Activated T-helper 1 cell treated with anti-CD3 and anti-CD28 coated beads, Interleukin-2, amount 50 U/mL, for 16 hours (primary cell): ENCODE measurements at regions not wholly inside any gene's neighbourhood (a gene's known extent, or its start where the extent isn't known, plus 50 kb on each side); places are given as distances from the start of the nearest gene placed in this dataset.

Experiments used
- DNase-seq, 2 donors: peaks; one replicate each; pipeline ENCODE4 v3.0.0-alpha.2; 2020; ENCODE audit warnings: low read depth in 1 of 2, low spot score in 1 of 2

DNA sequence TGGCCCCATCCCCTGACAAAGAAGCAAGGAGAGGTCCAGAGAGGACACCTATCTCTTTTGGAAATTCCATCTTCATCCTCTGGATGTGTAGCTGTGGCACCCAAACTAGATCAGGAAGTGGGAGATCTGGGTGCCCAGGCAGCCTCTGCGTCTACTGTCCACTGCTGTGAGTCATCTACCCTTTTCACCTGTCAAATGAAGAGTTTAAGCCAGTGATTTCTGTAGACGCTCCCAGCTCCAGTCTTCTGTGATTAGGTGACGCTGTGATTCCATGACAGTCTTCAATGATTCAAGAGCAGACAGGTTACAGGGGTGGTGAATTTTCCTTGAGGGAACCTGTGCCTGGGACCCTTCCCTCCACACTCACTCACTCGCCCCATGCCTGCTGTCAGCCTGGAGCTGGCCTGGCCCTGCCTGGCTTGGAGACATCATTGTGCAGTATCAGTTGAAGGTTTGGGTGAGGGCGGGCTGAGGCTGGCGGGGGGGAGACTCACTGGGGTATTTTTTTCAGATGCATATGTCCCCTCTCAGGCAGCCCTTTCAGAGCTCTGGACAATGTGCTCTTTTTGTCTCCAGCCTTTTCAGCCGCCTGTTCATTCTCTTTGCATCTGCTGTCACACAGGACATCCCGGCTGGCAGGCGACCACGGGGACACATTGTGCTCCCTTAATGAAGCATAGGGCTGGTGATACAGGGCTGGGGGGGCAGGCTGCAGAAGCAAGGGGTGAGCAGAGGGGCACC is 56.8 kb upstream of the PARP11 start:
- no peak for DNase-seq

DNA sequence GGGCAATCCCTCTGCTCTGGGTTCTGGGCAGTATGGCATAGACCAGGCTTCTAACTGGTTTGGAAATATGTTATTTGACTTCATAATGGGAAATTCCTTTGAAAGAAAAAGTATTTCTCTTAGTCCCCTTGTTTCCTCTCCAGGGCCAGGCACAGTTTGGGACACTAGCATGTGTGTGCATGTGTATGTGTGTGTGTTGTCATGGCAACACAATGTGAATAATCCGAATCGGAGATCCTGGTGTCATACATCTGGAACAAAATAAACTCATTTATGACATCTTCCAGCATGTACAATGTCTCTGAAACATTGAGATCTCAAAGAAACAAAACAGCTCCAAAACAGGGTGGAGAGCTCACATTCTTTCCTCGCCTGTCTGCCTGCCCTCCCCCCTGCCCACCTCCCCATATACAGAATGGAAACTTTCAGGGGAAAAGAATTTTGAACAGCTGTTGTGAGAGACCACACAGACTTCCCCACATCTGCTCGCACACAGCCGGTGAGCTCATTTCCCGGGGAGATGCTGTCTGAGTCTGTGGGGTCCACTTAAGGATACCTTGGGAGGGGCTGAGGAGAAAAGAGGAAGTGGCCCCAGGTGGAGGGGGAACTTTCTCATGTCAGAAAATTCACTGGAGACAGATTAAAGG is 55.5 kb upstream of the PARP11 start:
- no peak for DNase-seq

GRCh38 chr12:3925621-3926020 is 52.4 kb upstream of the PARP11 start:
- no peak for DNase-seq

GRCh38 chr12:3924761-3925160 is 51.6 kb upstream of the PARP11 start:
- no peak for DNase-seq

- no peak for DNase-seq
Observed at GRCh38 chr12:3923021-3923420, 49.8 kb upstream of the PARP11 start.
